NB4 (cell line): ENCODE measurements at regions not wholly inside any gene's neighbourhood (a gene's known extent, or its start where the extent isn't known, plus 50 kb on each side); places are given as distances from the start of the nearest gene placed in this dataset.

Experiments used
- DNase-seq: peaks from one replicate; pipeline ENCODE4 v3.0.0; 2010; ENCODE audit warnings: low read depth
- H3K4me3 ChIP-seq: one replicate; pipeline ENCODE4 v1.5.1; 2011; ENCODE audit warnings: mild to moderate bottlenecking, low read depth, low read length, moderate library complexity
- MAX ChIP-seq: IDR thresholded peaks from 2 replicates; pipeline ENCODE4 v1.6.1; 2011; ENCODE audit warnings: low read depth, low read length
- MYC ChIP-seq: IDR thresholded peaks from 2 replicates; pipeline ENCODE4 v1.6.1; 2011; ENCODE audit warnings: low read depth, low read length
- POLR2A ChIP-seq: IDR thresholded peaks from 2 replicates; pipeline ENCODE4 v1.6.1; 2011; ENCODE audit warnings: mild to moderate bottlenecking; ENCODE audit not compliant: insufficient read length; ENCODE audit errors: extremely low read depth
- TF ChIP-seq, protein P1 (sequence below): IDR thresholded peaks from one replicate; pipeline ENCODE4 v1.5.1; 2012; ENCODE audit warnings: low read depth, low read length

- no peak for DNase-seq
- no peak overlapping the region for H3K4me3 ChIP-seq
- TF ChIP-seq, protein P1, sequence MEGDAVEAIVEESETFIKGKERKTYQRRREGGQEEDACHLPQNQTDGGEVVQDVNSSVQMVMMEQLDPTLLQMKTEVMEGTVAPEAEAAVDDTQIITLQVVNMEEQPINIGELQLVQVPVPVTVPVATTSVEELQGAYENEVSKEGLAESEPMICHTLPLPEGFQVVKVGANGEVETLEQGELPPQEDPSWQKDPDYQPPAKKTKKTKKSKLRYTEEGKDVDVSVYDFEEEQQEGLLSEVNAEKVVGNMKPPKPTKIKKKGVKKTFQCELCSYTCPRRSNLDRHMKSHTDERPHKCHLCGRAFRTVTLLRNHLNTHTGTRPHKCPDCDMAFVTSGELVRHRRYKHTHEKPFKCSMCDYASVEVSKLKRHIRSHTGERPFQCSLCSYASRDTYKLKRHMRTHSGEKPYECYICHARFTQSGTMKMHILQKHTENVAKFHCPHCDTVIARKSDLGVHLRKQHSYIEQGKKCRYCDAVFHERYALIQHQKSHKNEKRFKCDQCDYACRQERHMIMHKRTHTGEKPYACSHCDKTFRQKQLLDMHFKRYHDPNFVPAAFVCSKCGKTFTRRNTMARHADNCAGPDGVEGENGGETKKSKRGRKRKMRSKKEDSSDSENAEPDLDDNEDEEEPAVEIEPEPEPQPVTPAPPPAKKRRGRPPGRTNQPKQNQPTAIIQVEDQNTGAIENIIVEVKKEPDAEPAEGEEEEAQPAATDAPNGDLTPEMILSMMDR: no peak
- TF ChIP-seq POLR2A: no peak
- no peak for TF ChIP-seq MAX
- no peak for TF ChIP-seq MYC
Measured at GRCh38 chr7:142592231-142592630, 157.0 kb upstream of the PRSS1 start.

DNA sequence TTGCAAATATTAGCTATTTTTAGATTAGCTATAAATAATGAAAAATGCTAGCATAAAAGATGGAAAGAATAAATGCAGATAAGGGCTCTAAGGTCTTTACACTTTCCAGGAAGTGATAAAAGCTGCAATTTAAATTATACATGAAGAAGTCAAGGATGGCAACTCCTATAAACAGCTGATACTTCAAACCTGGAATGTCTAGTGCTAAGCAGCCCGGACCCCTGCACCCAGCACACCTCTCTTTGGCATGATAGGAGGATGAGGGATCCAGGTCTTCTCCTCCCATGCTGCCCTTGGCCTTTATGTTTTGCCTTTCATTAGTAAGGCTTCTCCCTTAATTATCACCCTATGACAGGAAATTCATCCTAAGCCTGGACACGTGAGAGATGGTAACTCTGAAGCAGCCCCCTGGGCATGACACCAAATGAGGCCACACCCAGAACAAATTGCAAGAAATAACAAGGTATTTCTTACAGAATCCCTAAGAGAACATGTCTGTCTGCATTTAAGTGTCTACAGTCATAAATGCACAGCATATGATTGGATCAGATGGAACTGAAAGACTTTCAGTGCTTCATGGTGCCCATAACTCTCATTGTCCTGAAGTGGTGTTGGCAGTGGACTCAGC, 158.3 kb upstream of the PRSS1 start:
- H3K4me3 ChIP-seq: no peak overlapping the region
- TF ChIP-seq, protein P1: no peak
- TF ChIP-seq POLR2A (no peak), MAX (no peak), MYC (no peak)
- DNase-seq: no peak

DNA sequence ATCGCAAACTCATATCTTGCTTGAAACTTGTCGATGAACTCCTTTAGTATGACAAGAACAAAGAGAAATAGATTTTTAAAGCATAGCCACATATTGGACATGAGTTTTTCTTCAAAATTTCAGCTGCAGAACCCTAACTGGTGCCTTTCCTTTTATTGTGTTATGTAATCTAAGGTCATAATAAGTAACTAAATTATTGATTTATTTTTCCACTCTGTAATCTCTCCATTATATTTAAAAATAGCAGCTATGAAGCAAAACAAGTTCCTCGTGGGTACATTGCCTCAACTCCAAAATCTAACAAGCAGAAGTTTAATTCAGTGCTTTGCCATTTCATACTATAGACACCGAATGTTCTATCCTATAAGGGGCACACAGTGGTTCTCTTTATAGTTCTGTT, 159.2 kb upstream of the PRSS1 start:
- no peak for TF ChIP-seq POLR2A
- no peak for TF ChIP-seq MYC
- DNase-seq: no peak

DNA sequence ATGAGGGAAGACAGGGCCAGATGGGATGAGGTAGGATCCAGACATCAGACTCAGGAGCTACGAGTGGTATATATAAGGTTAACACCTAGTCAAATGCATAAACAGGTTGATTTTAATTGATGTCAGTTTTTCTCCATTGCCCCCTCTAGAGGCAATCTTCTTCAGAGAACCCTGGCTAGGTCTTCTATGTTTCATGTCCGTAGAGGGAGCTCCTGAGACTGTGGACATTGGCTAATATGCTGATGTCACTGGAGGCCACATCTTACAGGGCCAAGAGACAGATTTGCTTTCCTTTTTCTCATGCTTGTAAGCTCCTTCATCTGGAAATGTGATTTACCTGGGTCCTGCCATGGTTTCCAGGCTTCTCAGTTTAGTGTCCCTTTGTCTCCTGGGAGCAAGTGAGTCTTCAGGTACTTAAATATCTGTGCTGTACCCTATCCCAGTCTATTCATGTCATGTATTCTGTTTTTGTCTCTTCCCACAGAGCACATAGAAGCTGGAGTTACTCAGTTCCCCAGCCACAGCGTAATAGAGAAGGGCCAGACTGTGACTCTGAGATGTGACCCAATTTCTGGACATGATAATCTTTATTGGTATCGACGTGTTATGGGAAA, 161.6 kb upstream of the PRSS1 start:
- DNase-seq: peak; percentile 80
- H3K4me3 ChIP-seq: no peak overlapping the region
- TF ChIP-seq, protein P1: peak; percentile 99
- no peak for TF ChIP-seq MYC

More for the DNA sequence above, 159.2 kb upstream of the PRSS1 start:
- H3K4me3 ChIP-seq: no peak overlapping the region

DNA sequence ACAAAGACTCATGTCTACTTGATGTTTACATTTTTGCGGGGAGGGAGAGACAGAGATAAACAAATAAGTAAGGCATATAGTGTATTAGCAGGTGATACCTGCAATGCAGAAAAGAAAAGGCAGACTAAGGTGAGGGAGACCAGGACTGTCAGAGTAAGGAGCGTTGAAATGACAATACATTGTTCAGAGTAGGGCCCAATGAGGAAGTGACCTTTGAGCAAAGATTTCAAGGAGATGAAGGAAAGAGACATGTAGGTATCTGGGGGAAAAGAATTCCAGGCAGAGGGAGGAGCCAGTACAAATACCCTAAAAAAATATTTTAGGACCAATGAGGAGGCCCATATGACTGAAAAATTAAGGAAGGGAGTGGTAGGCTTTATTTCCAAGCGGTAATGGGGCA, 162.7 kb upstream of the PRSS1 start:
- DNase-seq: no peak
- H3K4me3 ChIP-seq: no peak overlapping the region
- TF ChIP-seq, protein P1: no peak
- TF ChIP-seq MAX (no peak), POLR2A (no peak), MYC (no peak)

DNA sequence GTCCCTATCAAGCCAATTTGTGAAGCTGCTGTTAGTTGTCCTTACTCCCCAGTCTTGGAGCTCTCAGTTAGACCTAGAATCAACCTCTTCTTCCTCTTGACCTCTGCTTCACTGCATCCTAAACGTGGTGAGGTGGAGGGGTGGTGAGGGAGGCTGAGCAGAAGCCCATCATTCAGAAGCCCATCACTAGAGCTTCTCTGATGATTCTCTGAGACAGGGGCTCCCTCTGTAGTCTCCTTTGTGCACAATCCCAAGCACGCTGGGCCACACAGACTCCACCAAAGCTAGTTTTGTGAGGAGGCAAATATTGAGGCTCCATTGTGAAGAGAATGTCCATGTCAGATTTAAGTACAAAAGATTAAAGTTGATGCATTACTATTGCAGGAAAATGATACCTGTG, 163.8 kb upstream of the PRSS1 start:
- H3K4me3 ChIP-seq: no peak overlapping the region
- TF ChIP-seq POLR2A (no peak), MYC (no peak), MAX (no peak)
- TF ChIP-seq, protein P1: no peak
- no peak for DNase-seq
